ENCODE measurements at regions not wholly inside any gene's neighbourhood (a gene's known extent, or its start where the extent isn't known, plus 50 kb on each side); places are given as distances from the start of the nearest gene placed in this dataset.
A peak's percentile ranks its signal among the peaks of the same experiment; 100 is the strongest.

DNA sequence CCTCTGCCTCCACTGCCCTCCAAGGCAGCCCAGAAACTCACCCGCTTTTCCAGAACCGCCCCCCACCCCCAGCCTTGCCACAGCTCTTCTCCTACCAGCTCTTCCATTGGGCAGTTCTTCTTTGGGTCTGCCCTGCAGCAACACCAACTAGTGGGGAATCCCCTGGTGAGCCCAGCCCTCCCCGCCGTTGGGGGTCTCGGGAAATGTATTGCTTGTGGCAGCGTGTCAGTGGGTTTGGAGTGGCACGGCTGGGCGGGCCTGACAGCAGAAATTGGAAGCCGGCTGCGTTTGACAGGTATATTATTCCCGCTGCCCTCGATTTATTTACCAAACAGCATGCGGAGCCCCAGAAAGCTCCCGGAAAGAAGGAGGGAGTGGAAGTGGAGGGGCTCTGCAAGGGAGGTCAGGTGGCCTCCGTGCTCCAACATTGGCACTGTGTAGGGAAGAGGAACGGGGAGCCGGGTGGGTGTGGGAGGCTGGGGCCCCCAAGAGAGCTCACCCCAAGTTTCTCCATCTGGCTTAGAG lies 65.2 kb upstream of the NECTIN1 start:
- DNase-seq: no peak
- intact Hi-C loops (cut with DNase I): no loop called here
- Histone ChIP-seq H3K9me3 (no peaks in the 10 kb centered on the region), H3K4me3 (no peak overlapping the region), H3K27me3 (peaks cover 0 to 5% (median 0%) of the 10 kb centered on the region in 3 donors), H3K36me3 (no peaks in the 10 kb centered on the region), H3K27ac (no peak overlapping the region), H3K4me1 (no peaks in the 10 kb centered on the region)
- WGBS, 2 donors: 87 to 89% methylated on average over 17 of the region's 17 CpGs
- TF ChIP-seq, protein P1, sequence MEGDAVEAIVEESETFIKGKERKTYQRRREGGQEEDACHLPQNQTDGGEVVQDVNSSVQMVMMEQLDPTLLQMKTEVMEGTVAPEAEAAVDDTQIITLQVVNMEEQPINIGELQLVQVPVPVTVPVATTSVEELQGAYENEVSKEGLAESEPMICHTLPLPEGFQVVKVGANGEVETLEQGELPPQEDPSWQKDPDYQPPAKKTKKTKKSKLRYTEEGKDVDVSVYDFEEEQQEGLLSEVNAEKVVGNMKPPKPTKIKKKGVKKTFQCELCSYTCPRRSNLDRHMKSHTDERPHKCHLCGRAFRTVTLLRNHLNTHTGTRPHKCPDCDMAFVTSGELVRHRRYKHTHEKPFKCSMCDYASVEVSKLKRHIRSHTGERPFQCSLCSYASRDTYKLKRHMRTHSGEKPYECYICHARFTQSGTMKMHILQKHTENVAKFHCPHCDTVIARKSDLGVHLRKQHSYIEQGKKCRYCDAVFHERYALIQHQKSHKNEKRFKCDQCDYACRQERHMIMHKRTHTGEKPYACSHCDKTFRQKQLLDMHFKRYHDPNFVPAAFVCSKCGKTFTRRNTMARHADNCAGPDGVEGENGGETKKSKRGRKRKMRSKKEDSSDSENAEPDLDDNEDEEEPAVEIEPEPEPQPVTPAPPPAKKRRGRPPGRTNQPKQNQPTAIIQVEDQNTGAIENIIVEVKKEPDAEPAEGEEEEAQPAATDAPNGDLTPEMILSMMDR (IDR thresholded peaks at IDR 0.05): no peak
- TF ChIP-seq POLR2AphosphoS5 (IDR thresholded peaks at IDR 0.05) (no peak), POLR2A (IDR thresholded peaks at IDR 0.05) (no peak), EP300 (IDR thresholded peaks at IDR 0.05) (no peak)

DNA sequence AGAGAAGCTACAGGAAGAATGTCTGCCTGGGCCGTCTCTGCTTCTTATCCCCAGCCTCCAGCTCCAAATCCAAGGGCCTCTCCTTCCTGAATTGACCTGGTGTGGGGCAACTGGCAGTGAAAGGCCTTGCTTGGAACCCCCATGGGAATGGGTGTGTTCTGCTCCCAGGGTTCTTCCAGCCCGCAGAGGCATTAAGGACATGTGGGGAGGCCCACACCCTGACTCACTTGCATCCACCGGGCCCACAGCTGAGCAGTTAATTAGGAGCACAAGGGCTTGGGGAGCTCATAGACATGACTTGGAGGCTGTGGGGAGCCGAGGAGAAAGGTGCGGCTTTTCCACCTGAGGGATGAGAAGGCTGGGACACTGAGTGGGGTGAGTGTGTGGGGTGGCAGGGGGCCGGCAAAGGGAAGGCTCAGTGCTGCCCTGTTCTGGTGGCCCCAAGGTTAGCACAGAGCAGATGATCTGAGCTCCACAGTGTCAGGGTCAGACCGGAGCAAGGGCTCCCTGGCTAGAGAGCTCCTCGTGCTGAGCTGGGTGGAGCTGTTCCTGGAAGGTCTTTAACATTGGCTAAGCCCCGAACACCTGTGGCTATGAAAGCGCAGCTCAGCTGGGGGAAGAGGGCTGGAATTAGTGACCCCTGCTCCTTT lies 64.5 kb upstream of the NECTIN1 start:
- Histone ChIP-seq H3K27ac (no peak overlapping the region), H3K4me1 (no peaks in the 10 kb centered on the region), H3K9me3 (no peaks in the 10 kb centered on the region), H3K27me3 (peaks cover 0 to 5% (median 0%) of the 10 kb centered on the region in 3 donors), H3K4me3 (no peak overlapping the region), H3K36me3 (no peaks in the 10 kb centered on the region)
- intact Hi-C loops (cut with DNase I): no loop called here
- WGBS, 2 donors: 80 to 86% methylated on average over 10 of the region's 10 CpGs
- no peak for DNase-seq
- TF ChIP-seq POLR2AphosphoS5 (IDR thresholded peaks at IDR 0.05) (no peak), POLR2A (IDR thresholded peaks at IDR 0.05) (no peak), EP300 (IDR thresholded peaks at IDR 0.05) (no peak)
- TF ChIP-seq, protein P1 (IDR thresholded peaks at IDR 0.05): no peak

DNA sequence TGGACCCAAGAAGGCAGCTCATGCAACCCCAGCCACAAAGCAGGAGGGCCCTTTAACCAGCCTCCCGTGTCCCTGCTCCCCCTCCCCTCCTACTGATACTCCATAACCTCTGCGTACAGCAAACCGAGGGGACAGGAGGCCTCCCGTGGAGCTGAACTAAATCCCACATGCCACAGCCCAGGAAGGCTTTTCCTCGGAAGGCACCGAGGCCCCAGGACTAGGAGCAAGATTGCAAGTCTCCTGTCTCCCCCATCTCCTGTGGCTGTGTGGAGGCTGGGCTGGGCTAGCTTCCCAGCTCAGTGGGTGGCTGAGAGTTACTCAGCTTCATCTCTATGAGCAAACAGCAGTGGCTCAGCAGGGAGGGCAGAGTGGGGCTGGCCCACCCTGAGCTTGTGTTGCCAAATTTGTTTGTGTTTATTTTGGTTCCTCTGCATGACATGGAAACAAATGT lies 62.7 kb upstream of the NECTIN1 start:
- TF ChIP-seq POLR2A (IDR thresholded peaks at IDR 0.05) (no peak), POLR2AphosphoS5 (IDR thresholded peaks at IDR 0.05) (no peak), EP300 (IDR thresholded peaks at IDR 0.05) (no peak)
- TF ChIP-seq, protein P1 (IDR thresholded peaks at IDR 0.05): no peak
- WGBS, 2 donors: 43 to 70% methylated on average over 6 of the region's 6 CpGs
- Histone ChIP-seq H3K9me3 (no peaks in the 10 kb centered on the region), H3K4me1 (no peaks in the 10 kb centered on the region), H3K27me3 (peaks cover 0 to 8% (median 0%) of the 10 kb centered on the region in 3 donors), H3K27ac (no peak overlapping the region), H3K36me3 (no peaks in the 10 kb centered on the region), H3K4me3 (no peak overlapping the region)
- intact Hi-C loops (cut with DNase I): no loop called here
- peak; percentile 52 for DNase-seq

DNA sequence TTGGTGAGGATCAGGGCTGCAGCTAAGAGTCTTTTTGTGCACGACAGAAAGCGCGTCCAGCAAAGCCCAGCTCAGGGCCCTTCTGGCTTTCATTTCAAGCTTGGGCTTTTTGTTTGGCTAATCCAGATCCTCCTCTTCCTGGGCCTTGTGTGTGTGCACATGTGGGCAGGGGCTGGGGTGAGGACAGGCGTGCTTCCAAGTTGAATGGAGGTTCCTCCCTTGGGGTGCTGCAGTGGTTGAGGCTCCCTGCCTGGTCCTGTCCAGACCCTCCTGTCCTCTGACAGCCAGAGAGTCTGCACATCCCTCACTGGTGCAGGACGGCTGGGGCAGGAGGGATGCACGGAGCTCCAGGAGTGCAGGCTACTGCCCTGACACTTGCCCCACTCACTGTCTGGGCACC lies 62.0 kb upstream of the NECTIN1 start:
- peak; percentile 32 for DNase-seq

More for the DNA sequence above, 62.0 kb upstream of the NECTIN1 start:
- TF ChIP-seq POLR2A (IDR thresholded peaks at IDR 0.05) (no peak), POLR2AphosphoS5 (IDR thresholded peaks at IDR 0.05) (no peak), EP300 (IDR thresholded peaks at IDR 0.05) (no peak)
- TF ChIP-seq, protein P1 (IDR thresholded peaks at IDR 0.05): no peak
- H3K27ac ChIP-seq: no peak overlapping the region
- intact Hi-C loops (cut with DNase I): no loop called here
- 65 to 82% methylated on average over 6 of the region's 6 CpGs for WGBS, 2 donors
- H3K36me3 ChIP-seq: no peaks in the 10 kb centered on the region
- no peaks in the 10 kb centered on the region for H3K9me3 ChIP-seq
- peaks cover 0 to 8% (median 0%) of the 10 kb centered on the region in 3 donors for H3K27me3 ChIP-seq
- no peak overlapping the region for H3K4me3 ChIP-seq
- no peaks in the 10 kb centered on the region for H3K4me1 ChIP-seq
